SK-N-SH treated with all-trans-retinoic acid at 6 μM for 48 hours (cell line): ENCODE measurements at regions not wholly inside any gene's neighbourhood (a gene's known extent, or its start where the extent isn't known, plus 50 kb on each side); places are given as distances from the start of the nearest gene placed in this dataset.

Source experiments
- BACH2 ChIP-seq: fragments of 250-450 bp; sonication (Bioruptor Pico); IDR thresholded peaks from 2 replicates; pipeline ENCODE4 v1.9.0; 2021; ENCODE audit warnings: mild to moderate bottlenecking, borderline replicate concordance
- PPARA ChIP-seq: fragments of 250-450 bp; sonication (Bioruptor Pico); IDR thresholded peaks from 2 replicates; pipeline ENCODE4 v1.5.0; 2020; ENCODE audit warnings: mild to moderate bottlenecking, borderline replicate concordance
- RARB ChIP-seq: fragments of 250-450 bp; sonication (Bioruptor Pico); IDR thresholded peaks from 2 replicates; pipeline ENCODE4 v1.8.0; 2021; ENCODE audit warnings: mild to moderate bottlenecking, moderate library complexity
- SNAI2 ChIP-seq: fragments of 250-450 bp; sonication (Bioruptor Pico); IDR thresholded peaks from 2 replicates; pipeline ENCODE4 v1.5.0; 2020; ENCODE audit warnings: mild to moderate bottlenecking, moderate library complexity
- TOX ChIP-seq: fragments of 250-450 bp; sonication (Bioruptor Pico); IDR thresholded peaks from 2 replicates; pipeline ENCODE4 v1.8.0; 2021; ENCODE audit warnings: mild to moderate bottlenecking, moderate library complexity, borderline replicate concordance
- ZFP3 ChIP-seq: fragments of 250-450 bp; sonication (Bioruptor Pico); IDR thresholded peaks from 2 replicates; pipeline ENCODE4 v1.5.0; 2020; ENCODE audit warnings: mild to moderate bottlenecking, moderate library complexity
- ZFP30 ChIP-seq: fragments of 450-650 bp; formaldehyde crosslinking; IDR thresholded peaks from 2 replicates; pipeline ENCODE4 v1.5.0; 2022; ENCODE audit warnings: mild to moderate bottlenecking, moderate library complexity
- ZNF8 ChIP-seq: fragments of 450-650 bp; formaldehyde crosslinking; IDR thresholded peaks from 2 replicates; pipeline ENCODE4 v1.5.0; 2020; ENCODE audit warnings: mild to moderate bottlenecking, moderate library complexity
- TF ChIP-seq, protein P1 (sequence below): fragments of 250-450 bp; sonication (Bioruptor Pico); IDR thresholded peaks from 2 replicates; pipeline ENCODE4 v1.8.0; 2021; ENCODE audit warnings: low read depth, mild to moderate bottlenecking, moderate library complexity, borderline replicate concordance
- TF ChIP-seq, protein P2 (sequence below): fragments of 250-450 bp; sonication (Bioruptor Pico); IDR thresholded peaks from 2 replicates; pipeline ENCODE4 v1.8.0; 2020; ENCODE audit warnings: mild to moderate bottlenecking, moderate library complexity, borderline replicate concordance
- TF ChIP-seq, protein P3 (sequence below): fragments of 250-450 bp; sonication (Bioruptor Pico); IDR thresholded peaks from 2 replicates; pipeline ENCODE4 v1.5.1; 2020; ENCODE audit warnings: low read depth, mild to moderate bottlenecking, moderate library complexity

DNA sequence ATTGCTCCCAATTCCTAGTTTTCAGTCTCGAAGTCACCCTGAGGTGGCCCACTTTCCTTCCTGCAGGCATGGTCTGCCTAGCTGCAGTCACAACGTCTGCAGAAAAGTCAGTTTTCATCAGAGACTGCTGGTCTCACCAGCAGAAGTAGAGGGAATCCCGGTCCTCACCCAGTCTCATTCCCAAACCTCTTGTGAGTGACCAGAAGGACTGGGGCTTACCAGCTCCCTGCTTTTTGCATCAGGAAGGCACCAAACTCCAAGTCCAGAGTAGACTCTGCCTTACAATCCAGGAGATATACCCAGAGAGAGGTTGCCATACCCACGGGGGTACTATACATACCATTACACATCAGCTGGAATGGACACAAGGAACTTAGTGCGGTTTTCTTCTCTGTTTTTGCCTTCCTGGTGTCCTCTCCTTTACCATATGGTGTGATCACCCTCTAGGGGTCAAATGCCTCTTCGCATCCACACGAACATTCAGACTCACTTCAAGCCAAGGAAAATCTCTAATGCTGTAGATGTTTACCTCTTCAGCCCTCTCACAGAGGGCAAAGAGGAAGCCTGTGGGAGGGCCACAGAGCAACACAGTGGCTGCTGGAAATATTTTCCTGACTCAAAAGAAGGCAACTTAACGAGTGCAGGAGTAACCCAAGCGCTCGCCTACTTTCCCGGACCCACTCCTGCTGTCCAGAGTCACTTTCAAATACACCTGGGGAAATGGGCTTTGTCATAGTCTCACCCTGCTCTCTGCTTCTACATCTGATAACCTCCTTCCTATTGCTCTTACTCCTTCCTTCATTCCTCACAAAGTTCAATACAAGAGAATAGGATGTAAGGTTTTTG lies 220.9 kb downstream of the C7orf25 start:
- TF ChIP-seq, protein P1, sequence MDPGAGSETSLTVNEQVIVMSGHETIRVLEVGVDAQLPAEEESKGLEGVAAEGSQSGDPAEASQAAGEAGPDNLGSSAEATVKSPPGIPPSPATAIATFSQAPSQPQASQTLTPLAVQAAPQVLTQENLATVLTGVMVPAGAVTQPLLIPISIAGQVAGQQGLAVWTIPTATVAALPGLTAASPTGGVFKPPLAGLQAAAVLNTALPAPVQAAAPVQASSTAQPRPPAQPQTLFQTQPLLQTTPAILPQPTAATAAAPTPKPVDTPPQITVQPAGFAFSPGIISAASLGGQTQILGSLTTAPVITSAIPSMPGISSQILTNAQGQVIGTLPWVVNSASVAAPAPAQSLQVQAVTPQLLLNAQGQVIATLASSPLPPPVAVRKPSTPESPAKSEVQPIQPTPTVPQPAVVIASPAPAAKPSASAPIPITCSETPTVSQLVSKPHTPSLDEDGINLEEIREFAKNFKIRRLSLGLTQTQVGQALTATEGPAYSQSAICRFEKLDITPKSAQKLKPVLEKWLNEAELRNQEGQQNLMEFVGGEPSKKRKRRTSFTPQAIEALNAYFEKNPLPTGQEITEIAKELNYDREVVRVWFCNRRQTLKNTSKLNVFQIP (CRISPR knock-in tag): no peak
- TF ChIP-seq BACH2 (CRISPR knock-in tag) (no peak), ZFP3 (CRISPR knock-in tag) (no peak), SNAI2 (no peak), TOX (no peak), ZNF8 (CRISPR knock-in tag) (no peak), RARB (no peak), ZFP30 (CRISPR knock-in tag) (no peak), PPARA (CRISPR knock-in tag) (no peak)
- TF ChIP-seq, protein P2, sequence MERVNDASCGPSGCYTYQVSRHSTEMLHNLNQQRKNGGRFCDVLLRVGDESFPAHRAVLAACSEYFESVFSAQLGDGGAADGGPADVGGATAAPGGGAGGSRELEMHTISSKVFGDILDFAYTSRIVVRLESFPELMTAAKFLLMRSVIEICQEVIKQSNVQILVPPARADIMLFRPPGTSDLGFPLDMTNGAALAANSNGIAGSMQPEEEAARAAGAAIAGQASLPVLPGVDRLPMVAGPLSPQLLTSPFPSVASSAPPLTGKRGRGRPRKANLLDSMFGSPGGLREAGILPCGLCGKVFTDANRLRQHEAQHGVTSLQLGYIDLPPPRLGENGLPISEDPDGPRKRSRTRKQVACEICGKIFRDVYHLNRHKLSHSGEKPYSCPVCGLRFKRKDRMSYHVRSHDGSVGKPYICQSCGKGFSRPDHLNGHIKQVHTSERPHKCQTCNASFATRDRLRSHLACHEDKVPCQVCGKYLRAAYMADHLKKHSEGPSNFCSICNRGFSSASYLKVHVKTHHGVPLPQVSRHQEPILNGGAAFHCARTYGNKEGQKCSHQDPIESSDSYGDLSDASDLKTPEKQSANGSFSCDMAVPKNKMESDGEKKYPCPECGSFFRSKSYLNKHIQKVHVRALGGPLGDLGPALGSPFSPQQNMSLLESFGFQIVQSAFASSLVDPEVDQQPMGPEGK: no peak
- TF ChIP-seq, protein P3, sequence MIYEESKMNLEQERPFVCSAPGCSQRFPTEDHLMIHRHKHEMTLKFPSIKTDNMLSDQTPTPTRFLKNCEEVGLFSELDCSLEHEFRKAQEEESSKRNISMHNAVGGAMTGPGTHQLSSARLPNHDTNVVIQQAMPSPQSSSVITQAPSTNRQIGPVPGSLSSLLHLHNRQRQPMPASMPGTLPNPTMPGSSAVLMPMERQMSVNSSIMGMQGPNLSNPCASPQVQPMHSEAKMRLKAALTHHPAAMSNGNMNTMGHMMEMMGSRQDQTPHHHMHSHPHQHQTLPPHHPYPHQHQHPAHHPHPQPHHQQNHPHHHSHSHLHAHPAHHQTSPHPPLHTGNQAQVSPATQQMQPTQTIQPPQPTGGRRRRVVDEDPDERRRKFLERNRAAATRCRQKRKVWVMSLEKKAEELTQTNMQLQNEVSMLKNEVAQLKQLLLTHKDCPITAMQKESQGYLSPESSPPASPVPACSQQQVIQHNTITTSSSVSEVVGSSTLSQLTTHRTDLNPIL (CRISPR knock-in tag): no peak
